NCI-H1092 treated with DMSO at 0.1 percent for 48 hours (cell line): ENCODE measurements at regions not wholly inside any gene's neighbourhood (a gene's known extent, or its start where the extent isn't known, plus 50 kb on each side); places are given as distances from the start of the nearest gene placed in this dataset.

ENCODE experiments used
- DNase-seq: peaks from one replicate; lab custom pipeline; 2025; lab: John Stamatoyannopoulos, UW

DNA sequence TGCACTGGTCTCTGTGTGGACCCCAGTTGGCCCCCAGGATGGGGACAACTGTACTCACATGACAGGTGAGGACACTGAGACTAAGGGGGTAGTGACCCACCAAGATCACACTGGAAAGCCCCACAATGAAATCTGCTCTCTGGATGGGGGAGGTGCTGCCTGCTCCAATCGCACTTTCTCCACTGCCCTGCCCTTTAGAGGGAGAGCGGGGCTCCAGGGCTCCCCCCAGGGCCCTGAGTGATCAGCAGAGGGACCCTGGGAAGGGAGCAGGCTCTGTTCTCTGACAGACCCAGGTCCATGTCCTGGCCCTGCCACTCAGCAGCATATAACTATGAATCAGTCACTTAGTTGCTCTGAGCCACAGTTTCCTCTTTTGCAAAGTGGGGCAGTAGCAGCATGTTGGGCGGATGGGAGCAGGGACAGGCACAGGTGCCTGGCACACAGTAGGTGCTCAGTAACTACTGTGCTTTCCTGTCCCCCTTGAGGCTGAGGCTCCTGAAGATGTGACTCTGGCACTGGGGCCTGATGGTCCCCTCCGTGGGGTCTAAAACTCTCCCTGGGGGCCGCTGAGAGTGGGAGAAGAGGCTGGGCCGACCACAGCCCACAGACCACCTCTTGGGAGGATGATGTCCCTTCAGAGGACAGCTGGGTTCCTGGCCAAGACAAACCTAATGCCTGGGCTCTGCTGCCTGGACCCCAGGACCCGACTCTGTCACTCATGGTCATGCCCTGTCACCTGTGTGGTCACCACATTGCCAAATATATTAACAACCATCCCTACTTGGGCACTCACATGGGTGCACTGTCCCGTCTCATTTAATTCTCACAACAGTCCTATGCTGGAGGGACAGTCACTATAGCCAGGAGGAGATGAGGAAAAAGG is 222.7 kb downstream of the PTPRU start:
- DNase-seq: no peak

DNA sequence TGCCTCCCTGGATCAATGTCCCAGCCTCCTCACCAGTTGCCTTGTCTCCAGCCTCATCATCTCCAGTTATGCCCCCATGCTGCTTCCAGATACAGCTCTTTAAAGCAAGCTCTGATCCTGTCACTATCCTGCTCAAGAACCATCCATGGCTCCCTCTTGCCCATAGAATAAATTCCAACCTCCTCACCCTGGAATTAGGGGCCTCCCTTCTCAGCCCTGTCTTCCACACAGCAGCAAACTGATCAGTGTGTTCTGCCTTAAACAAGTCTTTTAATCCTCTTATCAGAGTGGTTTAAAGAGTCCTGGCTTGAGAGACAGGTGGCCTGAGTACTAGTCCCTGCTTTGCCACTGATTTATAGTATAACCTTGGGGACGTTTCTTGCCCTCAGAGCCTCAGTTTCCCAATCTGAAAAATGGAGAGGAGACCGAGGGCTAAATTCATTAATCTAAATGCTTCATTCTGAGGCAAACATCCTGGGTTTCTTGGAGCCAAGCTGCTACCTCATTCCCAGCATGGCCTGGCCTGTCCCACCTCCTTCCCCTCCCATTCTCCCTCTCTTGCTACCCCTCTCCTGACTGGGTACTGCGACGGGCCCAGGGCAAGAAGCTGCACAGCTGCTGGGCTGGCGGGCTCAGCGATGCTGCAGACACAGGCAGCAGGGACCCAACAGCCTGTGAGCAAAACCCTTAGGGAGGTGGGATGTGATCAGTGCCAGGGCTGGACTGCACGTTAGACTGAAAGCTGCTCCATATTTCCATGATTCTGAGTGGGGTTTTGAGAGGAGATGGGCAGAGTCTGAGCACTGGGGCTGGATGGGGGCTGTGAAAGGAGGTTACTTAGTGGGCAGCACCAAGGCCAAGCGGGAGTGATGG is 221.4 kb downstream of the PTPRU start:
- DNase-seq: no peak

DNA sequence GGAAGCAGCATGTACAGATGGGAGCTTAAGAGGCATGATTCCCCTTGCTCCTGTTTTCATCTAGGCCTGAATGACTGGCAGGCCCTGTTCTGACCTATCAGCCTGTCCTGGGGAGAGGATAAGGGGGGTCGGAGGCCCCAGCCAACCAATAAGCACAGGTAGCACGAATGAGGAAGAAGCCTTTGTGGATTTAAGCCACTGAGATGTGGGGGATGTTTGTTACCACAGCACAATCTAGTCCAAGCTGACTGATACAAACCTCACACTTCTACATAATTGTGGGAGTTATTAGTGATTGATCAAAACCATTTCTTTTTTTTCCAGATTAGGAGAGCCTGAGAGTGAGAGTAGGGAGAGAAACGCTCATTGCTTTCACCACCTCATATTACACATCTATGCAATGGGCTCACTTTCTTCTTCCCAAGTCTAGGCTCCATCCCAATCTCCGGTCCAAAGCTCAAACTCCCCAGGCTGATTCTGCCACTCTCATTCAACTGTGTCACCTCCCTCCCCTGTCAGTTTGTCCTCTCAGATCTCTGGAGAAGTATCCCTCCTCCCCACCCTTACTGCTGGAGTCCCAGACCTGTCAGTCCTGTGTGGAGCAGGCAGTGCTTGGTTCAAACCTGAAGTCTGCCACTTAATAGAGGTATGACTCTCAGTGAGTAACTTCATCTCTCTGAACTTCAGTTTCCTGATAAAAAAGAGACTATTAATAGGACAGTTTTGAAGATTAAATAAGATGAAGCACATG is 220.5 kb downstream of the PTPRU start:
- DNase-seq: no peak

- no peak for DNase-seq
These were observed 219.5 kb downstream of the PTPRU start for GRCh38 chr1:29455781-29456180.

DNA sequence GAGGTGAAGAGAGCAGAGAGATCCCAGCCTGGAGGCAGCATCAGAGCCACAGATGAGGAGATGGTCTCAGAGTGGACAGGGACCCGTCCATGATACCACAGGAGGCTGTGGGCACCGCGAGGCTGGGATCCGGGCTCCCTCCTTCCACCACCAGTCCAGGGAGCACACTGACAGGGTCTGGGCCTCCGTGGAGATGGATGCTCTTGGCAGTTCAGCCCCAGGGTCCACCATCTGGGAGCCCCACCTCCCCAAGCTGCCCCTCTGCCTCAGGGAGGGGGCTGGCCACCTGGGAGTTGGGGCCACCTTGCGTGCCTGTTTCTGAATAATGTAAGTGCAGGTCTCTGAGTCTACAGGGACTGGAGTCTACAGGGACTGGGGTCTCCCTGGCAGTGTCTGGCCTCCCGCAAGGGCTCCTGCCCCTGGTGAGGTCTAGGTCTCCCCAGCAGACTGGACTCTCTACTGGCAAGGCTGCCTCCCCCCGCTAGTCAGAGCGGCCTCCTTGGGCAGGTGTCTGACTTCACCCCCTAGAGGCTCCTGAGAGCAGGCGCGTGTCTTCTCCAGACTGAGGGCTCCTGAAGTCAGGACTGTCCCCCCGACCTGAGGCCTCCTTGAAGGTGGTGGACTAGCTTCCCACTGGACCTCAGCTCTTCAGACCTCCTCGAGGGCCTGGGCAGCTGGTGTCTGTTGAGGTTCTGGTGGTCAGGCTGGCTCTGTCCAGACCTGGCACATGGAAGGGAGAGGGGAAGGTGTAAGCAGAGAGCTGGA is 218.5 kb downstream of the PTPRU start:
- no peak for DNase-seq

- DNase-seq: peak; percentile 21
These were observed 217.3 kb downstream of the PTPRU start for GRCh38 chr1:29453502-29454240.

- no peak for DNase-seq
These were observed 216.3 kb downstream of the PTPRU start for GRCh38 chr1:29452463-29453230.

DNA sequence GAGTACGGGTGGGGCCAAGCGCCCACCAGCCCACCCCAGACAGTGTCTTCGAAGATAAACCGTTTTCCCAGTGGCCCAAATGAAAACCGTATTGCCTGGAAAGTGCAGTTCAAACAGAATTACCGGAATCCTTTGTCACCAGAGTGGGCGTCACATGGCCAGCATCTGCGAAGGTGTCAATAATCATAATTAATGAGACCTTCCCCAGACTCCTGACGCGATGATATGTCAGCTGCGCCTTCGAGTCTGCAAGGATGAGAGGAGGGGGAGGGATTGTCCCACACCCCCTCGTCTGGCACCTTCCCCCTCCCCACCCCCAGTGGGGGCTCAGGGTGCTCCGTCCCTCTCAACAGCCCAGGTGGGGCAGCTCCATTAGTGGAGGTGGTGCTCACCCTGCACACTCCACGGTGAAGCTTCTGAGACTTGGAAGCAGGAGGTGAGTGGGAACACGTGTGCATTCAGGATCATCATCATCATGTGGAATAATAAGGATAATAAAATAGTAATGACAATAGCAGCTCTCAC is 215.1 kb downstream of the PTPRU start:
- no peak for DNase-seq

- DNase-seq: peak; percentile 33
These were observed 214.3 kb downstream of the PTPRU start for GRCh38 chr1:29450591-29450990.

DNA sequence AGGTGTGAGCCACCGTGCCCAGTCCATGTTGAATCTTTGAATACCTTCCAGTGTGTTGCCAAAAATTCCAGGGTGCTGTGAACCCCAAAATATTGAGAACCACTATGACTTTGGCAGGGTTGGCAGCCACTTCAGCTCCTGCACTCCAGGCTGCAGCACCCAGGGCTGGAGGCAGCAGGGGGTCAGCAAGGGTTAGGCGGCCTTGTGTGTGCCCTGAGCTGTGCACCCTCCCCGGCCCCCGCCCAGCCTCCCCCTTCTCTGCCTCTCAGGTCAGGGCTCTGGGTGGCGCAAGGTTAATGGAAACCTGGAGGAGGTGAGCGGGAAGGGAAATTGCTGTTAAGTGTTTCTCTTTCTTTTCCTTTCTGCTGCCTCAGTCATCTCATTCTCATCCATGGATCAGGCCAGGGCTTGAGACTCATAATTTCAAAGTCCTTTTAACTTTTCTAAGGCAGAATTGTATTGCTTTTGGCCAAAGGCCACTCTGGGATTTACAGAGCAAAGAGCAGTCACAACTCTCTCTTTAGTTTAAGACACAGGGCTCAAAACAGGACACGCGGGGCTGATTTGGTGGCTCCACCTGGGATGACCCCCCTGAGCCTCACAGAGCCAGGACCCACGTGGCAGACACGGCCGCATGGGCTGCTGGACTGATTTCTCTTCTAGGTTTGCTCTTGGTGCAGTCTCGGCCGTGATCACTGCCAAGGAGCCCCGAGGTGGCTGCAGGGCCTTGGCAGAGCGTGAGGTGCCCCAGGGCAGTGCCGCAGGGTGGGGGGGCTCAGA is 212.3 kb downstream of the PTPRU start:
- no peak for DNase-seq

GRCh38 chr1:29447368-29447767 is 211.0 kb downstream of the PTPRU start:
- no peak for DNase-seq

DNA sequence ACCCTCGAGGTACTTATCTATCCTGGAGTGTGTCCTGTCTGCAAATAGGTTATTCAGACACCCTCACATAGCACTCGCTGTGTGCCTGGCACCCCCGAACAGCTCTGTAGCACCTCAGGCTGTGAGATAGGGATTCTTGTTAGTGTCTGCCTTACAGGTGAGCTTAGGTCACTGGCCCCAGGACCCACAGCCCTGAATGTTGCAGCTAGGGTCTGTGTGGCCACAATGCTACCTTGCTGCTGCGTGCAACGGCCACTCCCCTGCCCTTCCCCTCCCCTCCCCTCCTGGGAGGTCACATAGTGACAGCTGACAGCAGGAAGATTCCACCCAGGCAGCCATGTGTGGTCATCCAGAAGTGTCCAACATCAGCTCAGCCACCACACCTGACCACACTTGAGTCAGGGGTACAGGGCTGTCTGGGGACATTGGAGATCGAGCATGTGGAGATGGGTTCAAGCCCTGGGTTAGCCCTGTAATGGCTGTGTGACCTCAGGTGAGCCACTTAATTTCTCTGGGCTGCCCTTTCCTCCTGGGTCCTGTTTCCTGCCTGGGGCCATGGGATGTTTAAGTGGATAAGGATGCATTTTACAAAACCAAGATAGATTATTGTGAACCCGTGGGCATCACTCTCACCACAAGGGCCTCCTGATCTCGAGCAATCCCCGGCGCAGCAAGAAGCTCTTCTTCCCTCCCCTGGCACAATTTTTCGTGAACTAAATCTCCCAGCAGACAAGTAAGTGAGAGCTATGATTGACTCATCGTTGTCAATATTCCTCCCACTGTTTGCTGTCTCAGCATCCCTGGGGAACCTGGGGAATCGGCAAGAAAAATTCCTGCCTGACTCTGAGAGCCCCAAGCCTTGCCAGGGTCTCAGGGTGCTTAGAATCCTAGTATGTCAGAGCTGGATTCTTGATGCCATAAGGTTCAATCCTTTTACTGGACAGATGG is 208.7 kb downstream of the PTPRU start:
- no peak for DNase-seq

DNA sequence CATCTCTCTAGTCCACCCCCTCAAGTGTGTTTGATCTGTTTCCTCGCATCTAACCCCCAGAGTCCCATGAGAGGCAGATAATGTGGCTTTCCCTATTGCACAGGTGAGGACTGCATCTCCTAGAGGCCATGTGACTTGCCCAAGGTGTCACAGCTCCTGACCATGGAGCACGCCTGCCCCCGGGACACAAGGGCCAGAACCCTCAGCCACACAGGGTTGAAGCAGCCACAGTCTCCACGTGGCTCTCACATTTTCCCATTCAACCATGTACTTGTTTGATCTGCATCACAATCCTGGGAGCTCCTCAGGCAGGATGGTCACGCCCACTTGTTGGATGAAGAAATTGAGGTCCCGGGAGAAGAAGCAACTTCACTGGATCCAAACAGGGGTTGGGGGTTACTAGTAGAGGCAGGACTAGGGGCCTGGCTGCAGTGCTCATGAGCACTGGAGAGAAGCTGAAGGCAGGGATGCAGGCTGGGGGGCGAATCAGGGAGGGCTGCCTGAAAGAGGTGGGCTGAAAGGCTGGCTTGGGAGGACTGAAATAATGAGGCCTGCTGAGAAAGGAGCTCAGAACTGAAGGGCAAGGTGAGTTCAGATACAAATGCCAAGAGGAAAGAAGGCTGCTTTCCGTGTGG is 207.9 kb downstream of the PTPRU start:
- DNase-seq: no peak

DNA sequence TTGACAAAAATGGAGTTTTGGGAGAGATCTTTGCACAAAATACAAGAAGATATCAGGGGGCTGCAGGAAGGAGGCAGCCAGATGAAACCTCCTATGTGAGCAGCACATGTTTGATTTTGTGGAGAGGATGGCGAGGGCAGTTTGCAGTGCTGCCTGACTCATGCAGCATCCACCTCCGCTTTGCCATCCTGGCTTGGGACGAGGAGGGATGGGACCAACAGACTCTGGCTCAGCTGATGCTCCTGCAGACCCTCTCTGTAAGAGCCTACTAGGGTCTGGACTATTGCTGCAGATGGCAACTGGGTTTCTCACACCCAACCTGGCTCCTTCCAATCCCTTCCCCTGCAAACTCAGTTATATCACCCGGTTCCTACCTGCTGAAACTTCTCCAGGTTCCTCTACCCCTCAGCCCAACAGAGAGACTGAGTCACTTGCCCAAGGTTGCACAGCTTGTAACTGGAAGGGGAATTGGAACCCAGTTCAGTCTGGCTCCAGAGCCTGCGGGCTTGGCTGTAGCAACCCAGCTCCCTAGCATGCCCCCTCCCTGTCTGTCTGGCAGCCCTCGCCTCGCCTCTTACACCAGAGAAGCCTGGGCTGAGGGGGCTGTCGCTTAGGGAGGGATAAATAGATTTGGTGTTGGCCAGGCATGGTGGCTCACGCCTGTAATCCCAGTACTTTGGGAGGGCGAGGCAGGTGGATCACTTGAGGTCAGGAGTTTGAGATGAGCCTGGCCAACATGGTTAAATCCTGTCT is 205.8 kb downstream of the PTPRU start:
- DNase-seq: no peak

DNA sequence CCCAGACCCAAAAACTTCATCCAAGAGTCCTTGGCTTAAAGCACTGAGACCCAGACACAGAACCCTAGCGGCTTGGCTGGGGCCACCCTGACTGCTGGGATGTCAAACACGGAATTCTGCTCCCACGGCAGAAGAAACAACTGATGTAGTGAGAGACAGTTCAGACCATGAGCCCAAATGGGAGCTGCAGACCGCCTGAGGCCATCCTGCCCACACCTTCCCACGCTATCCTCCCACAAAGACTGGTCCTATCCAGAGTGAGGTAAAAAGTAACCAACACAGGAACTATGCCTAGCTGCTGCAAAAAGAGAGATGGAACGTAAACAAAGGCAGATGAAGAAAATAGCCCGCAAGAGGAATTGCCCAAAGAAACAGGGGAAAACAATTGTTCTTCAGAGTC is 203.3 kb downstream of the PTPRU start:
- DNase-seq: no peak

- no peak for DNase-seq
These were observed 202.7 kb downstream of the PTPRU start for GRCh38 chr1:29438991-29439390.

- DNase-seq: no peak
These were observed 201.6 kb downstream of the PTPRU start for GRCh38 chr1:29437946-29438345.
